MCF 10A (cell line): ENCODE measurements at regions not wholly inside any gene's neighbourhood (a gene's known extent, or its start where the extent isn't known, plus 50 kb on each side); places are given as distances from the start of the nearest gene placed in this dataset.

Source experiments
- BruUV-seq: library from RNA; stranded (reverse); fragments of 400-500 nt; replicated peaks from 2 replicates; lab custom pipeline; 2021; lab: Mats Ljungman, UMichigan
- CTCF ChIA-PET: fragments of 300-600 bp; sonication (Branson Sonifier 250); formaldehyde crosslinking; extraction: SDS; loops from one replicate; lab custom pipeline; 2021; ENCODE audit warnings: antibody characterized with exemption, inconsistent platforms; lab: Yijun Ruan, JAX
- POLR2A ChIA-PET: fragments of 300-600, 350-650 bp; sonication (Branson Sonifier 250); formaldehyde crosslinking; extraction: SDS; loops from one replicate; lab custom pipeline; 2020; ENCODE audit warnings: antibody characterized with exemption, inconsistent platforms; lab: Yijun Ruan, JAX
- DNase-seq: peaks from one replicate; pipeline ENCODE4 v3.0.0-alpha.2; 2018; ENCODE audit not compliant: unreplicated experiment
- H3K27ac Mint-ChIP-seq: one replicate; pipeline ENCODE4 v1.8.0; 2022; ENCODE audit warnings: mild to moderate bottlenecking, low read depth, mixed read lengths; ENCODE audit not compliant: unreplicated experiment
- H3K27me3 Mint-ChIP-seq: one replicate; pipeline ENCODE4 v1.8.0; 2022; ENCODE audit warnings: mixed read lengths; ENCODE audit not compliant: insufficient read depth, unreplicated experiment
- H3K36me3 Mint-ChIP-seq: one replicate; pipeline ENCODE4 v1.8.0; 2022; ENCODE audit warnings: mild to moderate bottlenecking, moderate library complexity, mixed read lengths; ENCODE audit not compliant: insufficient read depth, unreplicated experiment
- H3K4me1 Mint-ChIP-seq: one replicate; pipeline ENCODE4 v1.8.0; 2022; ENCODE audit warnings: mixed read lengths; ENCODE audit not compliant: insufficient read depth, unreplicated experiment
- H3K4me3 Mint-ChIP-seq: one replicate; pipeline ENCODE4 v1.8.0; 2022; ENCODE audit warnings: mild to moderate bottlenecking, moderate library complexity, mixed read lengths; ENCODE audit not compliant: unreplicated experiment
- H3K9me3 Mint-ChIP-seq: one replicate; pipeline ENCODE4 v1.8.0; 2022; ENCODE audit warnings: mixed read lengths; ENCODE audit not compliant: unreplicated experiment
- CTCF ChIP-seq: fragments of 200-600 bp; IDR thresholded peaks from one replicate; pipeline ENCODE4 v1.8.0; 2022; ENCODE audit warnings: antibody characterized with exemption, mild to moderate bottlenecking; ENCODE audit not compliant: unreplicated experiment
- intact Hi-C: fragments of 100-400 bp; cut with micrococcal nuclease; formaldehyde crosslinking; loops from 2 replicates; pipeline ENCODE4 v1.14.1; 2022

GRCh38 chr6:167424060-167424673 lies 99.3 kb downstream of the TTLL2 start:
- no peak for DNase-seq
- CTCF ChIA-PET: no interaction called here
- TF ChIP-seq CTCF: no peak
- H3K4me1 Mint-ChIP-seq: no peaks in the 10 kb centered on the region
- POLR2A ChIA-PET: no interaction called here
- intact Hi-C loops: no loop called here
- no TSS peak for BruUV-seq
- no peaks in the 10 kb centered on the region for H3K36me3 Mint-ChIP-seq
- H3K4me3 Mint-ChIP-seq: no peak overlapping the region
- H3K9me3 Mint-ChIP-seq: no peaks in the 10 kb centered on the region
- peaks cover 56% of the 10 kb centered on the region for H3K27me3 Mint-ChIP-seq
- H3K27ac Mint-ChIP-seq: no peak overlapping the region

GRCh38 chr6:167424700-167425099 lies 99.8 kb downstream of the TTLL2 start:
- POLR2A ChIA-PET: no interaction called here
- Mint-ChIP-seq H3K4me1 (no peaks in the 10 kb centered on the region), H3K27me3 (peaks cover 56% of the 10 kb centered on the region), H3K27ac (no peak overlapping the region), H3K36me3 (no peaks in the 10 kb centered on the region), H3K4me3 (no peak overlapping the region), H3K9me3 (no peaks in the 10 kb centered on the region)
- no TSS peak for BruUV-seq
- DNase-seq: no peak
- CTCF ChIA-PET: interaction anchor here (0.6 kb wide), 1 partner anchor 175 kb away, joined by 5 read pairs; no protein-coding TSS in a partner anchor
- intact Hi-C loops: no loop called here
- no peak for TF ChIP-seq CTCF

- intact Hi-C loops: no loop called here
- no peak overlapping the region for H3K27ac Mint-ChIP-seq
- no peak for DNase-seq
- H3K9me3 Mint-ChIP-seq: no peaks in the 10 kb centered on the region
- H3K27me3 Mint-ChIP-seq: peaks cover 56% of the 10 kb centered on the region
- no peaks in the 10 kb centered on the region for H3K4me1 Mint-ChIP-seq
- no peak for TF ChIP-seq CTCF
- CTCF ChIA-PET: no interaction called here
- H3K36me3 Mint-ChIP-seq: no peaks in the 10 kb centered on the region
- POLR2A ChIA-PET: no interaction called here
- BruUV-seq: no TSS peak
- no peak overlapping the region for H3K4me3 Mint-ChIP-seq
Observed at GRCh38 chr6:167426084-167426483, 101.2 kb downstream of the TTLL2 start.

GRCh38 chr6:167426651-167427050 lies 101.8 kb downstream of the TTLL2 start:
- POLR2A ChIA-PET: no interaction called here
- H3K27me3 Mint-ChIP-seq: peaks cover 60% of the 10 kb centered on the region

More at GRCh38 chr6:167426651-167427050, 101.8 kb downstream of the TTLL2 start:
- DNase-seq: no peak
- Mint-ChIP-seq H3K4me3 (no peak overlapping the region), H3K36me3 (no peaks in the 10 kb centered on the region), H3K27ac (no peak overlapping the region), H3K9me3 (no peaks in the 10 kb centered on the region), H3K4me1 (no peaks in the 10 kb centered on the region)
- intact Hi-C loops: no loop called here
- BruUV-seq: no TSS peak
- CTCF ChIA-PET: no interaction called here
- TF ChIP-seq CTCF: no peak
